ENCODE measurements at regions not wholly inside any gene's neighbourhood (a gene's known extent, or its start where the extent isn't known, plus 50 kb on each side); places are given as distances from the start of the nearest gene placed in this dataset.

DNA sequence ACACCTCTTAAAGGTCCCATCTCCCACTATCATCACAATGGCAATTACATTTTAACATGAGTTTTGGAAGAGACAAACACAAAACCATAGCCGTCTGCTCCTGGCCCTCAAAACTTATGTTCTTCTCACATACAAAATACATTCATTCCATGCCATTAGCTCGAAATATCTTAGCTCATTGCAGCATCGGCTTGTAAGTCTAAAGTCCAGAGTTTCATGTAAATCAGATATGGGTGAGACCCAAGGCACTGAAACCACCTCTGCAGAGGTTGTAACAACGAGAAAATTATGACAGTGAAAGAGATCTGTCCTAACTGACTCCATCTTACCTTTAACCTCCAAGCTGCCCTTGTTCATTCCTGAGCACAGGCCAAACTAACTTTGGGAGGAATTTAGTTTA, 635.0 kb upstream of the SPRY2 start:
- DNase-seq (no peak), ATAC-seq (no peak)
- no peak overlapping the region for H3K4me3 ChIP-seq
- no peaks in the 10 kb centered on the region for H3K36me3 ChIP-seq
- peaks cover 3% of the 10 kb centered on the region for H3K4me1 ChIP-seq
- TF ChIP-seq, protein P1, sequence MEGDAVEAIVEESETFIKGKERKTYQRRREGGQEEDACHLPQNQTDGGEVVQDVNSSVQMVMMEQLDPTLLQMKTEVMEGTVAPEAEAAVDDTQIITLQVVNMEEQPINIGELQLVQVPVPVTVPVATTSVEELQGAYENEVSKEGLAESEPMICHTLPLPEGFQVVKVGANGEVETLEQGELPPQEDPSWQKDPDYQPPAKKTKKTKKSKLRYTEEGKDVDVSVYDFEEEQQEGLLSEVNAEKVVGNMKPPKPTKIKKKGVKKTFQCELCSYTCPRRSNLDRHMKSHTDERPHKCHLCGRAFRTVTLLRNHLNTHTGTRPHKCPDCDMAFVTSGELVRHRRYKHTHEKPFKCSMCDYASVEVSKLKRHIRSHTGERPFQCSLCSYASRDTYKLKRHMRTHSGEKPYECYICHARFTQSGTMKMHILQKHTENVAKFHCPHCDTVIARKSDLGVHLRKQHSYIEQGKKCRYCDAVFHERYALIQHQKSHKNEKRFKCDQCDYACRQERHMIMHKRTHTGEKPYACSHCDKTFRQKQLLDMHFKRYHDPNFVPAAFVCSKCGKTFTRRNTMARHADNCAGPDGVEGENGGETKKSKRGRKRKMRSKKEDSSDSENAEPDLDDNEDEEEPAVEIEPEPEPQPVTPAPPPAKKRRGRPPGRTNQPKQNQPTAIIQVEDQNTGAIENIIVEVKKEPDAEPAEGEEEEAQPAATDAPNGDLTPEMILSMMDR (IDR thresholded peaks at IDR 0.05) = no peak
- H3K27me3 ChIP-seq = no peaks in the 10 kb centered on the region
- no peaks in the 10 kb centered on the region for H3K9me3 ChIP-seq
- intact Hi-C loops (cut with DNase I) = no loop called here
- no peak overlapping the region for H3K27ac ChIP-seq

- TF ChIP-seq, protein P1 (IDR thresholded peaks at IDR 0.05) = no peak
- Histone ChIP-seq H3K4me3 (no peak overlapping the region), H3K27me3 (no peaks in the 10 kb centered on the region), H3K4me1 (peaks cover under 1% of the 10 kb centered on the region), H3K9me3 (no peaks in the 10 kb centered on the region), H3K27ac (no peak overlapping the region), H3K36me3 (no peaks in the 10 kb centered on the region)
- ATAC-seq = no peak
- no peak for DNase-seq
- intact Hi-C loops (cut with DNase I) = no loop called here
These were observed 632.8 kb upstream of the SPRY2 start for GRCh38 chr13:80973721-80974120.

GRCh38 chr13:80972857-80973478, 632.0 kb upstream of the SPRY2 start:
- no peak for DNase-seq
- H3K4me3 ChIP-seq = no peak overlapping the region
- intact Hi-C loops (cut with DNase I) = no loop called here
- no peak overlapping the region for H3K27ac ChIP-seq
- H3K9me3 ChIP-seq = no peaks in the 10 kb centered on the region
- H3K4me1 ChIP-seq = no peaks in the 10 kb centered on the region
- ATAC-seq = no peak
- H3K36me3 ChIP-seq = no peaks in the 10 kb centered on the region
- TF ChIP-seq, protein P1 (IDR thresholded peaks at IDR 0.05) = no peak
- no peaks in the 10 kb centered on the region for H3K27me3 ChIP-seq

DNA sequence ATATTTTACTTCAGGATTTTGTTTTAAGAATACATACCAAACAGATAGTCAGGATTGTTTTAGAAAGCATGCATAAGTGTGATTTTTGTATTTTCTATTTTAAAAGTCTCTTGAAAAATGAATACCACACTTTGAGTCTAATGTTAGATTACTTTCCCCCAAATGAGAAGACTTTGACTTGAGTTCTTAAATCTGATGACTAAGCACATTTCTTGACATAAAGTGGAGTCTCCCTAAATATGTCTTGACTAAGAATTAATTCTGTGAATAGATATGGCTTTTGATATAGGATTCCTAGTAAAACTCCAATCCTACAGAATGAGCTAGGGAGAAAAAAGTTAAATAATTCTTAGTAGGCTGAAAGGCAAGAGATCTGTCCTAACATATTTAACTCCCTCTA, 624.2 kb upstream of the SPRY2 start:
- no peaks in the 10 kb centered on the region for H3K4me1 ChIP-seq
- TF ChIP-seq, protein P1 (IDR thresholded peaks at IDR 0.05) = no peak
- ATAC-seq (no peak), DNase-seq (no peak)
- H3K9me3 ChIP-seq = no peaks in the 10 kb centered on the region
- no peak overlapping the region for H3K4me3 ChIP-seq
- no peaks in the 10 kb centered on the region for H3K36me3 ChIP-seq
- no peak overlapping the region for H3K27ac ChIP-seq
- H3K27me3 ChIP-seq = no peaks in the 10 kb centered on the region
- intact Hi-C loops (cut with DNase I) = no loop called here

DNA sequence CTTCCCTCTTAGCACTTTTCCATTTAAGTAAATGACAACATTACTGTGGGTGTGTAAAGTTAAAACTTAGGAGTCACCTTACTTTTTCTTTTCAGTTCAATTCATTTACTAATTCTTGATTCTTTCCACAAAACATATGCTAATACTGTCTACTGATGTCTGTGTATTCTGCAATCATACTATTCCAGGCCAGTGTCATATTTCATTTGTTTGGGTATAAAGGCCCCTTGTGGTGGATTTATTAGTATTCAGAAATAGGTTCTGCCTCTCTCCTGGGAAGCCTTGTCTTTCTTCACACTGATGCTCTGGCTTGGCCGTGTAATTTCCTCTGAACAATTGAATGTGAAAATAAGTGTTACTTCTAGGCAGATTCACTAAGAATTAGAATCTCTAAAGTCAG, 621.9 kb upstream of the SPRY2 start:
- DNase-seq = no peak
- ATAC-seq = no peak
- H3K27me3 ChIP-seq = no peaks in the 10 kb centered on the region
- H3K9me3 ChIP-seq = no peaks in the 10 kb centered on the region
- intact Hi-C loops (cut with DNase I) = no loop called here
- H3K36me3 ChIP-seq = no peaks in the 10 kb centered on the region
- H3K4me3 ChIP-seq = no peak overlapping the region
- no peak overlapping the region for H3K27ac ChIP-seq
- TF ChIP-seq, protein P1 (IDR thresholded peaks at IDR 0.05) = no peak
- no peaks in the 10 kb centered on the region for H3K4me1 ChIP-seq

DNA sequence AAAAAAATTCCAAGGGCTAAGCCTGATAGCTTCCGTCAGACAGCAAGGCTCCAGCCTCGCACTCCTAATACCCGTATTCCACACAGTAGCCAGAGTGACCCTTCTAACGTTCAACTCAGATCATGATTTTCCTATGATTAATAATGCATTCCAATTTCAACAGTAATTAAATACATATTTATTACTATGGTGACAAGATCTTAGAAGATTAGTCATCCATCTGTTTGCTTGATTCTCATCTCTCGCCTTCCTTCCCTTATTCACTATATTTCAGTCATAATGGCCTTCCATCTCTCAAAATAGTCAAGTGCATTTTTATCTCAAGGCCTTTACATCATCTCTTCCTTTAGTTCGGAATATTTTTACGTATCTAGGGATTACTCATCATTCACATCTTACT, 621.2 kb upstream of the SPRY2 start:
- no peak for ATAC-seq
- H3K27ac ChIP-seq = no peak overlapping the region
- no peak overlapping the region for H3K4me3 ChIP-seq
- no peak for DNase-seq
- TF ChIP-seq, protein P1 (IDR thresholded peaks at IDR 0.05) = no peak
- no peaks in the 10 kb centered on the region for H3K27me3 ChIP-seq
- H3K4me1 ChIP-seq = no peaks in the 10 kb centered on the region
- H3K9me3 ChIP-seq = no peaks in the 10 kb centered on the region
- H3K36me3 ChIP-seq = no peaks in the 10 kb centered on the region
- intact Hi-C loops (cut with DNase I) = no loop called here
